GM19468 (cell line): ENCODE measurements at regions not wholly inside any gene's neighbourhood (a gene's known extent, or its start where the extent isn't known, plus 50 kb on each side); places are given as distances from the start of the nearest gene placed in this dataset.

Experiments used
- ATAC-seq: cut with Tn5 transposase; IDR thresholded peaks from one replicate; pipeline ENCODE4 v1.9.1; 2021; ENCODE audit warnings: mild to moderate bottlenecking, moderate library complexity, moderate number of reproducible peaks; ENCODE audit not compliant: unreplicated experiment; ENCODE audit errors: extremely low read depth

DNA sequence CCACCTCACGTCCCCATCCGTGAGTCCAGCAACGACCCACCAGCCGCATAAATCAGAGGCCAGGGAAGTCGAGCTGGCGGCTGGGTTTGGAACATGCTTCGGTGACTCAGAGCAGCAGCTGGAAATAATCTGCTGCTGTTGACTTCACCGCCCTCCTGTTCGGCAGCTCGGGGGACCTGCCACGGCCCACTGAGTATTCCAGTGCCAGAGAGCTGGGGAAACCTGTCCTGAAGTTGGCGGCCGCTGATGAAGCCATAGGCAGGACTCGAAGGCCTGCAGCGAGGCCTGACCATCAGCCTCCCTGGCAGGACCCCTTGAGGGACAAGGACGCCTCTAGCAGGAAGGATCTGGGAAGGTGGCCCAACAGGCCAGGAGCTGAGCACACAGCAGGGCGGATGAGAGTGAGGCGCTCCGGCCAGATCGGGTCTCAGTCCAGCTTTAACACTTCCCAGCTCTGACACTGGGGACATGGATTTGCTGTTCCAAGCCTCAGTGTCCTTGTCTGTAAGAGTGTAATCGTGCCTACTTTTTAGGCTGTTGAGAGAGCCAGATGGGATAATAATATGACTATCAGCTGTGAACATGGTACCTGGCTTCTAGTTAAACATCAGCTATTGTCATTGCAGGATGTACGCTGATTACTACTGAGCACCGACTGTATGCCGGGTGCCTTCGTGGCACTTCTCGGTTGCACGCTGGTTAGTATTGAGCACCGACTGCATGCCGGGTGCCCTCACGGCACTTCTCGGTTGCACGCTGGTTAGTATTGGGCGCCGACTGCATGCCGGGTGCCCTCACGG is 50.4 kb upstream of the CIBAR2 start:
- ATAC-seq: no peak

DNA sequence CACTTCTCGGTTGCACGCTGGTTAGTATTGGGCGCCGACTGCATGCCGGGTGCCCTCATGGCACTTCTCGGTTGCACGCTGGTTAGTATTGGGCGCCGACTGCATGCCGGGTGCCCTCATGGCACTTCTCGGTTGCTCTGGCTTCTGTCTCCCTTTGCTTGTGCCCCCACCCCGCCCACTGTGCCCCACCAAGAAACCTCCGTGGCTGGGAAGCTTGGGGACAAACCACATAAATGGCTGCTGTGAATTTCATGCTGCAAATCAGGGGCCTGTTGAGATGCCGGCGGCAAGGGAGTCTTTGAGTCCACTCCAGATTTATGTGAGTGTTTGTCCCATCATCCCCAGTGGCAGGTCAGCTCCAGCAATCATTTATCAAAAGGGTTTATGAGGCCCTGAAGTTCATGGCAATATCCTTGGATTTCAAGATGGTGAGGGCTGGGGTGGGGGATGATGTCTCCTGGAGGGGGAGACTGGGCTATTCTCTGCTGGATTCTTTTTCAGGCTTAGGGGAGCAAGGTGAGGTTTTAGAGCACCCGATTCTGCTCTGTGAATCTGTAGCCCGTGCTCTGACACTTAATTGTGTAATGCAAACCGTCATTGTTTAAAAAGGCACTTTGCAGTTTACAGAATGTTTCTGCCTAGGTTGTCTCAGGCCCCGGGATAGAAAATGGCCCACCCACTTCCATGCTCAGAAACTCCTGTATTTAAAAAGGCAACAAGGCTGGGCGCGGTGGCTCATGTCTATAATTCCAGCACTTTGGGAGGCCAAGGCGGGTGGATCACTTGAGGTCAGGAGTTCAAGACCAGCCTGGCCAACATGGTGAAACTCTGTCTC is 51.2 kb upstream of the CIBAR2 start:
- ATAC-seq: no peak

DNA sequence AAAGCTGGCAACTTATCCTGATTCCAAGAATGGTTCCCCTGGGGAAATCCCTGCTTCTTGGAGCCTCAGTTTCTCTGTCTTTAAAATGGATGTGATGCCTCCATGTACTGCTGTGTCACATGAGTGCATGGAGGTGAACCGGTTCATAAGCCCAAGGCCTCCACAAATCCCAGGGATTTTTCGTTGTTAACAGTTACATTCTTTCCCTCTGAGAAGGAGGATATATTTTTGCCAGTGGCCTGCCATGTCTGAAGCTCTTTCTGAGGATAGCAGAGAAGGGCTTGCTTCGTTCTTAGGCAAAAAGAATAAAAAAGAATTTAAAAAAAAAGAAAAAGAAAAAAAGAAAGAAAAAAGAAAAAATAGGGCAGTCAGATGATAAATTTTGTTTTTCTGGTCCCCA is 52.2 kb upstream of the CIBAR2 start:
- no peak for ATAC-seq

DNA sequence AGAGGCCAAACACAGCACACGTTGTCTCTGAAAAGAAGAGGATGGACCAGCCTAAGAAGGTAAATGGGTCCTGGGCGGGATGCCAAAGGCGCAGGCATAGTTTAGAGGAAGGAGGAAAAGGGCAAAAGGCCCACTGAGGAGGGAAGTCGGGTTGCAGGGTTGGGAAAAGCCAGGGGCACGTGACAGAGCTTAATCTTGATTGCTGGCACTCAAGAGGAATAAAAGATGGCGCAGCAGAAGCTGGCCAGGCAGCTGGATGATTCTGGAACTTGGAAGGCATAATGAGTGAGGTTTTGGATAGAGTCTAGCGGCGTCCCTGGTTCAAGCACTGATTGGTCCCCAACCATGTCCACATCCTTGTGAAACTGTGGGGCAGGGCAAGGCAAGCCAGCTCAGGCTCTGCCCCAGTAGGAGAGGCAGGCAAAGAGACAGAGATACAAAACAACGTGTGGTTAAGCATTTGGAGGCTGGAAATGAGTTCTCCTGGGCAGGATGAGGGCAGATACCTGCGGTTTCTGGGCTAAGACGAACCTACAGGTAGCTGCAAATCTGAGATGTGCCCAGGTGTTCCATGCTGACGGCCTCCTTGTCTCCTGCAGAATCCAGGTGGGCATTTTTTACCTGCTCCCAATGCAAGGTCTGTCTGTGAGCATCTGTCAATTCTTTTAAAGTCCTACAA is 52.7 kb upstream of the CIBAR2 start:
- no peak for ATAC-seq

DNA sequence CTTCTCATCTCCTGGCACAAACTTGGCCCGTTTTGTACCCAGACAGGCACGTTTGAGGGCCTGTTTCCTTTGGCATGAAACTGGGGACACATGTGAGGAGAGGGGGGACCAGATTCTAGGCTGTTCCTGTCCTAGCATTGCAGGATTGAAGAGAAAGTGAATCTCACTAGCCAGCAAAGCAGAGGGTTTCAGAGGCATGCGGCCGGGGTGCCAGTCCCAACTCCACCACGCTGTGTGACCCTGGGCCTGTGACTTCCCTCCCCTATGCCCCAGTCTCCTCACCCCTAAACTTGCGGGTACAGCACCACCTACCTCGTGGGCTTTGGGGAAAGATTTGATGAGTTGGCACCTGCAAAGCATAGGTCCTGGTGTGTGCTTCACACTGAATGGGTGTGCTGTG is 53.5 kb upstream of the CIBAR2 start:
- no peak for ATAC-seq

DNA sequence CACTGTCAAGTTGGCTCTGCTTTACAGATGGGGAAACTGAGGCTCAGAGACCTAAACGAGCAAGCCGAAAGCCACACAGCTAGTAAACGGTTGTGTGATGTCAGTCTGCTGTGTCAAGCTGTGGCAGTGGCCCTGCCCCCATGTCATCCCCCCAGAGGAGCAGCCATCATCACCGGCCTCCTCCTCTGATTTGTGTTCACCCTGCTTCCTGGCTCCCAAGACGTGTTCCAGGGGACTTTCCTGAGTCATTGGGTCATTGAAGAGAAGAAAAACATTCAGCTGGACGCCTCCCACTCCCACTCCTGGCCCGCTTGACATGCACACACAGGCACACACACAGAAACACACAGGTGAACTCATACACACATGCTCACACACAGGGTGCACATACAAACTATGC is 54.0 kb upstream of the CIBAR2 start:
- ATAC-seq: no peak

DNA sequence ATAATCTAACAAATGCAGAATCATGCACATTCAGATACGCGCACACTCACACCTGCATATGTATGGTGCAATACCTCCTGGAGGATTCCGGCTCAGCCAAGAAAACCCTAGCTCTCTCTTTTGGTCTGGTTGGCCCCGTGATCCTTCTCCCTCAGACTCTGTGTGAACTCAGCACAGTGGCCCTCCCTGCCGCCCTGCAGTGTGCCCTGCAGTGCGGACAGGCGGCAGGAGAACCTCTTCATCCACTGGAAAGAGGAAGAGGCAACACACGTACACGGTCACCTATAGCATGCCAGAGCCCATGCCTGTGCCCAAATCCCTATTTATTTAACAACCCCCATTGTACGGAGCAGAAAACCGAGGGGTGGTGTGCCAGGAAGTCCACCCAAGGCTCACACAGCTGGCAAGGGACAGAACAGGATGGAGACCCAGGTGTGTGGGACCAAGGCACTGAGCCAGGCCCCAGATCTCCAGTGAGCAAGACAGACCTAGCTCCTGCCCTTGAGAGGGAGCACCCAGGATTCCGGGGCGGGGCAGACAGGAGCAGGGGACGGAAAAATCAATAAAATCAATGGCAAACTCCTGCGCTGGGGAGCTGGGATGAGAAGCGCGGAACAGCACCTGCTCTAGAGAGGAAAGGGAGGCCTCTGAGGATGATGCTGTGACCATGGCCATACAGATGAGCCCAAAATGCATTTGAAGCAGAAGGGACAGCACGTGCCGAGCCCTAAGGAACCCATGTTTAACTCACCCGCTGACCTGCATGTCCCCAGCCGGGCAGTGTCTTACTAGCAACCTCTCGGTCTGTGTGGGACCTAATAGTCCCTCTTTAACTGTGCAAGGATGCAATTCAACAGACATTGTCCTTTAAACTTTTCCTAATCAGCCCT is 54.7 kb upstream of the CIBAR2 start:
- no peak for ATAC-seq

DNA sequence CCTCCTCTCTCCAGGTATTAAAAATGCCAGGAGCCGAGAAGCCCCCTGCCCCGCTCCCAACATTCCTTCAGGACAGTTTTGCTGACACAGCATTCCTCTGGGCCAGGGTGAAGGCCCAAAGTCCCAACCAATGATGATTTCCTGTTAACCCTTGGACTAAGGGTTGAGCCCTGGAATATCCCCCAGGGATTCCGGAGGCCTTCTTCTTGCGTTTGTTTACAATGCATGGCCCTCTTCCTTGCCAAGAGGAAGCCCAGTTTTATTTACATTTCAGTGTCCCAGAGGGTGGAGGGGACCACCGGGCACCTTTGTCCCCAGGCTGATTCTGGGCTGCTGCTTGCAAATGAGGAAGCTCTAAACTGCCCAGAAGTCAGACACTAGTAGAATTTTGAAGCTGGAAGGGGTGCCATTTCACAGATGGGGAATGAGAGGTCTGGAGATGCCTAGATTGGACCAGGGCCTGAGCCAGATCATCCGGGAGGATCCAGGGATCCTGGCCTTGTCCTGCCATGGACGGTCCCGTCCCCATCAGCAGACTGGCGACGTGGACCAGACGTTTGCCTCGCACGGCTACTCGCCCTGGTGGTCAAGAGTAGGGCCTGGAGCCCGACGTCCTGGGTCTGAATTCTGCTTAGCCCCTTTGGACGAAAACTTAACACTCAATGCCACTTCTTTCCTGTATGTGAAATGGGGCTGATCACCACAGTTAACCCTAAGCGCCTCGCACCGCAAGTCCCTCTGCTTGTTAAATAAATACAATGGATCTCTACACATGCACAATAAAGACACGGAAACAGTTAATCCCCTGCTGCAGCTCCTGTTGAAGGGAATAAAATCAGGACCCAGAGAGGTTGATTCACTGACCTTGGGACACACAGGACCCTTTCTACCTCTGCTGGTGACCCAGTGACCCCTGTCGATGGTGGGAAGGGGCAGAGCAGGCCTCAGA is 55.6 kb upstream of the CIBAR2 start:
- no peak for ATAC-seq

DNA sequence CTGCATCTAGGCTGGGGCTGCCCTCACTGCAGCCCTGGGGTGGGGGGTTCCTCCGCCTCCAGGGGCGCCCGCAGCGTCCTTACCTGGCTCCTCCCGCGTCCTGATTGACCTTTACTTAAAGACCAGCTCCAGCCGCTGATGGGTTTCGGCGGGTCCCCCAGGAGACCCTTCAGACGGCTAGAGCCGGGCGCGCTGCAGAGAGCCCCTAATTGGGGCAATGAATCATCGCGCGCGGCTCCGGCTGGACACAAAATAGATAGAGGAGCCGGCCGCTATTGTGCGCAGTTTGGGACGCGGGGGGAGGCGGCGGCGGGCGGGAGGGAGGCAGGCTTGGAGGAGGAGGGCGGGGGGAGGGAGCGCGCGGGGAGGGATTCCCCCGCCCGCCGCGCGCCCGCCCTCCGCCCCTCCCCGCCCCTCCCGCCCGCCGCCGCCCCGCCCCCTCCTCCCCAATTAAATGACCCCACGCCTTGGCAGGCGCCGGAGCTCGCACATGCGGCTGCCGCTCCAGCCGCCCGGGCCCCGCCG is 56.5 kb upstream of the CIBAR2 start:
- no peak for ATAC-seq

DNA sequence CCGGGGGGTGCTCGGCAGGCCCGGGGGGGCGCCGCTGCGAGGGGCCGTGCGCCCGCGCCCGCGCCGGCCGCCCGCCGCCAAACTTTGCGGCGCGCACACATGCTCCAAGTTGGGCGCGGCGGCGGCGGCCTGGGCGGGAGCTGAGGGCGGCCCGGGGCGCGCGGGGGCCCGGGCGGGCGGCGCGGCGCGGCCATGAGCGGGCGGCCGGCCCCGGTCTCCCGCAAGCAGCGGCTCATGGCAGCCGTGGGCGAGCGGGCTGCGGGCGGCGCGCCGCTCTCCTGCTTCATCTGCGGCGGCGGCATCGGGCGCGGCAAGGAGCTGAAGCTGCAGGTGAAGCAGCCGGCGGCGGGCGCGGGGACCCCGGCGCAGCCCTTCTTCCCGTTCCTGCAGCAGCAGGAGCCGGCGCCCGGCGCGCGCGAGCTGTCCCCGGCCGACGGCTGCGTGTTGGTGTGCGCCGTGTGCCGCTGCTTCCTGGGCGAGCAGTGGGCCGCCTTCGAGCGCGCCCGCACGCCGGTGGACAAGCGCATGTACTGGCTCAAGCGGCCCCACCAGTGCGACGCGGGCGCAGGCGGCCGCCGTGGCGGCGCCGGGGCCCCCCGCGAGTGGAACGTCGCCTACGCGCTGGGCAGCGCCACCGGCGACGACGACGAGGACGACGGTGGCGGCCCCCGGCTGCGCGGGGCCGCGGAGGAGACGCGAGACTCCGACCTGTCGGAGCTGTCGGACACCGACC is 57.2 kb upstream of the CIBAR2 start:
- ATAC-seq: no peak

DNA sequence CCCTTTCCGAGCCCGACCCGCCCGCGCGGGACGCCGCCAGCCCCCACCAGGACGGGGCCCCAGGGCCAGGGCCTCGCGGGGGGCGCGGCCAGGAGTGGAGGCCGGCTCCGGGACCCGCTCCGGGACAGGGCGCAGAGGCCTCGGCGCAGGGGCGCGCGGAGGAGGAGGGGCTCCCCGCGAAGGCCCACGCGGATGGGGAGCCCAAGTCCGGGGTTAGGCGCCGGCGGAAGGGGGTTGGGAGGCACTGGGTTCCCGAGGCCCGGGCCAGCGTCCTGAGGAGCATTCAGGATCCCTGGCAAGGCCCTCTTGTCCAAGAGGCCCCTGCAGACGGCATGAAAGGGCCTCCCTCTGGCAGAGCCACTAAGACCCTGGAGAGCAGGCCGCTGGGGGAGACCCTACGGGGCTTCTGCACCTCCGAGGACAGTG is 57.8 kb upstream of the CIBAR2 start:
- ATAC-seq: no peak

DNA sequence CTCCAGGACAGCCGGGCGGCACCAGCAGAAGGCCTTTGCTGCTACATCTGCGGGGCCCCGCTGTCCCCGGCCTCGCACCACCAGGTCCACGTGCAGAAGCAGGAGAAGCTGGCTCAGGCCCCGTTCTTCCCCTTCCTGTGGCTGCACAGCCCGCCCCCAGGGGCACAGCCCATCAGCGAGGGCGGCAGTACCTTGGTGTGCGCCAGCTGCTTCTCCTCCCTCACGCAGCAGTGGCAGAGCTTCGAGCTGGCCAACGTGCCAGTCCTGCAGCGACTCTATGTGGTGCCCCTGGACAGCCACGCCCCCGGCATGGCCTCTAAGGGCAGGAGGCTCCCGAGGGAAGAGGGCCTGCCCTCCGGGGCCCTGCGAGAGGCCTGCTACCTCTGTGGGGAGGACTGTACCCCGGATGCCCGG is 58.3 kb upstream of the CIBAR2 start:
- ATAC-seq: no peak

DNA sequence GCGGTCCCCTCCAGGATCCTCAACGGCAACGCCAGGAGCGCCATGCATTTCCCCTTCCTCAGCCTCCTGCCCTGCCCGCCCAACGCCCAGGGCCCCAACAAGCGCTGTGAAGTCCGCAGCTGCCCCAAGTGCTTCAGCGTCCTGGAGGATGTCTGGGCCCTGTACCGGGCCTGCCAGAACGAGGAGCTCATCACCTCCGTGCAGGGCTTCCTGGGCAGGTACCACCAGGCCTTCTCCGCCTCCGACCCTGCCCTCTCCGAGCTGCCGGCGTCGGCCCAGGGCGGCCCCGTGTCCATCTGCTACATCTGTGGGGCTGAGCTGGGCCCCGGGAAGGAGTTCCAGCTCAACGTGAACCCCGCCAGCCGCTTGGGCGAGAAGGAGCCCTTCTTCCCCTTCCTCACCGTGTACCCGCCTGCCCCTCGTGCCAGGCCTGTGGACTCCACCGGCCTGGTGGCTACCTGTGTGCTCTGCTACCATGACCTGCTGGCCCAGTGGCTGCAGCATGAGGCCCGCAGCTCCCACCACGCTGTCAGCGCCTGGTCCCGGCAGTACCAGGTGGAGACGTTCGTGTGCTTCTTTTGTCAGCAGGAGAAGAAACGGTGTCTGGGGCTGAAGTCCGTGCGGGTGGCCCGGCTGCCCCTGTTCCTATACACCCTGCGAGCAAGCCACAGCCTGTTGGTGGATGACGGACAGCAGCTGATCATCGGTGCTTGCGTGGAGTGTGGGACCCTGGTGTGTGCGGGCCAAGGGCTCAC is 58.9 kb upstream of the CIBAR2 start:
- ATAC-seq: no peak

DNA sequence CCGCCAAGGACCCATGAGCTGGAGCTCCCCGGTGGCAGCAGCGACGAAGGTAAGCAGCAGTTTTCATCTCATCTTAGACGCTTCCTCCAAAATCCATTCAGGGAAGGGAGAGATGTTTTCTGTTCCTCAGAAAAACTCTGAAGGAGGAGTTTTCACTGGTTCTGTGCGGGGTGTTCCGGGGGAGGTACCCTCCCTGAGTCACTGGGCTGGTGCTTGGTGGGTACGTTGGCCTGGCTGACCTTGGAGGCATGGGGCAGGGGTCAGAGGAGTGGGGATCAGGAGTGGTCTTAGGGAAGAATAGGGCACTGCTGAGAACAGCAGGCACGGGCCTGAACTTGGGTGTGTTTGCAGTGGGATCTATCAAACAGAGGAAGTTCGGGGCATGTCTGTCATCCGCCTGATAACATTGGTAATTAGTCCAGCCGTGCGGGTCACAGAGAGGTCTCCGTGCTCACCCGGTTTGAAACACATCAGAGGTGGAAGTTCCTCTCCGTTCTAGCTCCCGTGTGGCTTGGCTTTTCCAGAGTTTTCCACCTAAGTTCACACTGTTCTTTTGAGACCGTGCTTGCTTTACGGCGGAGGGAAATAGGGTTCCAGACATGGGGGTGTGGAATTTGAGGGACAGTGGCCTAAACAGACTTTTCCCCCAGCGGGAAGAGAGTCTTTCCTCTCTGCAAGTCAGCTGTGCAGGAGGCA is 59.6 kb upstream of the CIBAR2 start:
- ATAC-seq: no peak

DNA sequence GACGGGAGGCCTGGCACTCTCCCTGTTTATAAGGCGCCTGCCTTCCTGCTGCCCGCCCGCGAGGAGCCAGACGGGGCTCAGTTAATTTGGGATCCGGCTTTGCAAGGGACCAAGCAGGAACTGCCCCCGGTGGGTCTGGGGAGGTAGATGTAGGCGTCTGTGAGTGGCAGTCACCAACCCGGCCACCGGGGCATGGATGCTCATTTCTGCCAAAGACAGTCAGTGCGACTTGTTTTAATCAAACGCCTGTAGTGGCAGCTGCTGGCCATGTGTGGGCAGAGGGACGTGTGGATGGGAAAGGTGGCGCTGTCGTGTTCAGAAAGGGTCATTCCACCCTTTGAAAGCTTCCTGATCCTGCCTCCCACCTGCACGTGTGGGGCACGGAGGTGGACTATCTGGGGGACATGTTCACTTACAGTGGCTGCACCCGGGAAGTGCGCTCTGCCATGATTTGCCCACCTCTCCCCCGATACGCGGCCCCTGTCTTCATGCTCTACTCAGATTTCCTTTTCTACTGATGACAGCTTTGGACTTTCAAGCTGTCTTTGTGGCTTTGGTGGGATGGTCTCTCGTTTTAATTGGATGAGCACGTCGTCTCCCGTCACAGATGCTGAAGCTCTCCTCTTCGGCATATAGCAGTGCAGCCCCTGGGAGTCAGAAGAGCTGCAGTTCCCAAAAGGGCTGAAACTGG is 60.3 kb upstream of the CIBAR2 start:
- no peak for ATAC-seq
